Memory B cell (primary cell): ENCODE measurements at regions not wholly inside any gene's neighbourhood (a gene's known extent, or its start where the extent isn't known, plus 50 kb on each side); places are given as distances from the start of the nearest gene placed in this dataset.
"Not testable (repeated sequence)": the region's sequence is repeated elsewhere in the genome, so short reads cannot be mapped to it uniquely, and the experiment has no call there.

Source experiments
- ATAC-seq: fragments of 150-1000 bp; cut with Tn5 transposase; 2 replicates; pipeline ENCODE4 v1.10.0; 2021; ENCODE audit warnings: low read depth, mild to moderate bottlenecking, moderate library complexity
- DNase-seq, 2 donors: peaks; one replicate each; pipeline ENCODE4 v3.0.0; 2022; ENCODE audit warnings: low spot score in 2 of 2
- H3K27ac Mint-ChIP-seq: one replicate; pipeline ENCODE4 v1.8.0; 2022; ENCODE audit warnings: mild to moderate bottlenecking, moderate library complexity, mixed read lengths
- H3K27me3 Mint-ChIP-seq: one replicate; pipeline ENCODE4 v1.8.0; 2022; ENCODE audit warnings: mixed read lengths
- H3K36me3 Mint-ChIP-seq: one replicate; pipeline ENCODE4 v1.8.0; 2022; ENCODE audit warnings: mild to moderate bottlenecking, mixed read lengths
- H3K4me1 Mint-ChIP-seq: one replicate; pipeline ENCODE4 v1.8.0; 2022; ENCODE audit warnings: mixed read lengths
- H3K4me3 Mint-ChIP-seq: one replicate; pipeline ENCODE4 v1.8.0; 2022; ENCODE audit warnings: mild to moderate bottlenecking, moderate library complexity, mixed read lengths
- H3K9me3 Mint-ChIP-seq: one replicate; pipeline ENCODE4 v1.8.0; 2022; ENCODE audit warnings: mixed read lengths

- Mint-ChIP-seq H3K27ac (no peak overlapping the region), H3K4me3 (no peak overlapping the region), H3K27me3 (peaks cover 8% of the 10 kb centered on the region), H3K9me3 (no peaks in the 10 kb centered on the region), H3K4me1 (no peaks in the 10 kb centered on the region), H3K36me3 (no peaks in the 10 kb centered on the region)
- DNase-seq, result no peak
- no peak for ATAC-seq
Measured at GRCh38 chr2:238716171-238716570, 131.7 kb upstream of the TWIST2 start.

- DNase-seq, result no peak
- no peaks in the 10 kb centered on the region for H3K36me3 Mint-ChIP-seq
- H3K4me1 Mint-ChIP-seq, result no peaks in the 10 kb centered on the region
- H3K4me3 Mint-ChIP-seq, result no peak overlapping the region
- peaks cover 8% of the 10 kb centered on the region for H3K27me3 Mint-ChIP-seq
- no peak overlapping the region for H3K27ac Mint-ChIP-seq
- no peaks in the 10 kb centered on the region for H3K9me3 Mint-ChIP-seq
- ATAC-seq, result no peak
Measured at GRCh38 chr2:238716585-238716984, 131.3 kb upstream of the TWIST2 start.

- no peaks in the 10 kb centered on the region for H3K36me3 Mint-ChIP-seq
- H3K9me3 Mint-ChIP-seq, result no peaks in the 10 kb centered on the region
- H3K4me1 Mint-ChIP-seq, result no peaks in the 10 kb centered on the region
- H3K27ac Mint-ChIP-seq, result no peak overlapping the region
- H3K27me3 Mint-ChIP-seq, result peaks cover 8% of the 10 kb centered on the region
- H3K4me3 Mint-ChIP-seq, result no peak overlapping the region
- ATAC-seq (no peak), DNase-seq (no peak)
Measured at GRCh38 chr2:238717084-238717483, 130.8 kb upstream of the TWIST2 start.

- Mint-ChIP-seq H3K36me3 (peaks cover 1% of the 10 kb centered on the region), H3K27ac (no peak overlapping the region), H3K4me1 (no peaks in the 10 kb centered on the region), H3K9me3 (peaks cover 5% of the 10 kb centered on the region), H3K4me3 (no peak overlapping the region), H3K27me3 (peaks cover 8% of the 10 kb centered on the region)
- DNase-seq, result no peak
- no peak for ATAC-seq
Measured at GRCh38 chr2:238719641-238720040, 128.2 kb upstream of the TWIST2 start.

GRCh38 chr2:238720232-238720672 lies 127.6 kb upstream of the TWIST2 start:
- no peaks in the 10 kb centered on the region for H3K4me1 Mint-ChIP-seq
- DNase-seq (no peak), ATAC-seq (no peak)
- H3K36me3 Mint-ChIP-seq, result peaks cover 1% of the 10 kb centered on the region
- no peak overlapping the region for H3K4me3 Mint-ChIP-seq
- H3K9me3 Mint-ChIP-seq, result peaks cover 5% of the 10 kb centered on the region
- no peak overlapping the region for H3K27ac Mint-ChIP-seq
- peaks cover 8% of the 10 kb centered on the region for H3K27me3 Mint-ChIP-seq

GRCh38 chr2:238722181-238722580 lies 125.7 kb upstream of the TWIST2 start:
- H3K4me1 Mint-ChIP-seq, result no peaks in the 10 kb centered on the region
- no peak for ATAC-seq
- no peak overlapping the region for H3K27ac Mint-ChIP-seq
- H3K27me3 Mint-ChIP-seq, result peaks cover 3% of the 10 kb centered on the region
- H3K9me3 Mint-ChIP-seq, result peaks cover 8% of the 10 kb centered on the region
- H3K36me3 Mint-ChIP-seq, result peaks cover 1% of the 10 kb centered on the region
- H3K4me3 Mint-ChIP-seq, result no peak overlapping the region
- no peak for DNase-seq

- no peak overlapping the region for H3K4me3 Mint-ChIP-seq
- H3K36me3 Mint-ChIP-seq, result peaks cover 1% of the 10 kb centered on the region
- DNase-seq (no peak), ATAC-seq (no peak)
- H3K4me1 Mint-ChIP-seq, result no peaks in the 10 kb centered on the region
- peaks cover 8% of the 10 kb centered on the region for H3K9me3 Mint-ChIP-seq
- H3K27me3 Mint-ChIP-seq, result peaks cover 3% of the 10 kb centered on the region
- no peak overlapping the region for H3K27ac Mint-ChIP-seq
Measured at GRCh38 chr2:238722883-238723282, 125.0 kb upstream of the TWIST2 start.

- not testable (repeated sequence) for H3K36me3 Mint-ChIP-seq, DNase-seq, H3K27ac Mint-ChIP-seq, H3K4me3 Mint-ChIP-seq, ATAC-seq, H3K27me3 Mint-ChIP-seq, H3K4me1 Mint-ChIP-seq, H3K9me3 Mint-ChIP-seq
Measured at GRCh38 chr2:238723740-238724320, 124.1 kb upstream of the TWIST2 start.

GRCh38 chr2:238724728-238725127 lies 123.2 kb upstream of the TWIST2 start:
- DNase-seq (no peak), ATAC-seq (no peak)
- Mint-ChIP-seq H3K4me3 (no peak overlapping the region), H3K27ac (no peak overlapping the region), H3K4me1 (no peaks in the 10 kb centered on the region), H3K27me3 (peaks cover 3% of the 10 kb centered on the region), H3K9me3 (peaks cover 8% of the 10 kb centered on the region), H3K36me3 (peaks cover 1% of the 10 kb centered on the region)

- Mint-ChIP-seq H3K9me3 (peaks cover 8% of the 10 kb centered on the region), H3K4me1 (no peaks in the 10 kb centered on the region), H3K36me3 (peaks cover 1% of the 10 kb centered on the region), H3K27ac (no peak overlapping the region), H3K4me3 (no peak overlapping the region), H3K27me3 (peaks cover 3% of the 10 kb centered on the region)
- DNase-seq, result no peak
- ATAC-seq, result no peak
Measured at GRCh38 chr2:238725298-238725697, 122.6 kb upstream of the TWIST2 start.

GRCh38 chr2:238726670-238727584 lies 121.0 kb upstream of the TWIST2 start:
- Mint-ChIP-seq H3K9me3 (peaks cover 8% of the 10 kb centered on the region), H3K36me3 (peaks cover 1% of the 10 kb centered on the region), H3K4me1 (no peaks in the 10 kb centered on the region), H3K27ac (no peak overlapping the region), H3K27me3 (peaks cover 3% of the 10 kb centered on the region), H3K4me3 (no peak overlapping the region)
- DNase-seq, result no peak
- no peak for ATAC-seq

GRCh38 chr2:238727585-238728329 lies 120.1 kb upstream of the TWIST2 start:
- peaks cover 5% of the 10 kb centered on the region for H3K9me3 Mint-ChIP-seq
- H3K36me3 Mint-ChIP-seq, result no peaks in the 10 kb centered on the region
- peaks cover 3% of the 10 kb centered on the region for H3K27me3 Mint-ChIP-seq
- no peak overlapping the region for H3K27ac Mint-ChIP-seq
- no peak overlapping the region for H3K4me3 Mint-ChIP-seq
- no peak for ATAC-seq
- no peak for DNase-seq
- no peaks in the 10 kb centered on the region for H3K4me1 Mint-ChIP-seq

- Mint-ChIP-seq H3K27me3 (peaks cover 3% of the 10 kb centered on the region), H3K36me3 (no peaks in the 10 kb centered on the region), H3K9me3 (peaks cover 5% of the 10 kb centered on the region), H3K4me3 (no peak overlapping the region), H3K4me1 (no peaks in the 10 kb centered on the region), H3K27ac (no peak overlapping the region)
- ATAC-seq (no peak), DNase-seq (no peak)
Measured at GRCh38 chr2:238728330-238729260, 119.3 kb upstream of the TWIST2 start.
